HFFc6 (cell line): ENCODE measurements at regions not wholly inside any gene's neighbourhood (a gene's known extent, or its start where the extent isn't known, plus 50 kb on each side); places are given as distances from the start of the nearest gene placed in this dataset.

Source experiments
- DNase-seq: peaks from one replicate; pipeline ENCODE4 v3.0.0-alpha.2; 2018
- H3K27ac Mint-ChIP-seq: 2 replicates; pipeline ENCODE4 v1.8.0; 2020; ENCODE audit warnings: mild to moderate bottlenecking, mixed read lengths
- H3K27me3 Mint-ChIP-seq: 2 replicates; pipeline ENCODE4 v1.8.0; 2021; ENCODE audit warnings: mild to moderate bottlenecking, moderate library complexity, mixed read lengths; ENCODE audit not compliant: insufficient read depth
- H3K36me3 Mint-ChIP-seq: 2 replicates; pipeline ENCODE4 v1.8.0; 2021; ENCODE audit warnings: low read depth, mixed read lengths
- H3K4me1 Mint-ChIP-seq: 2 replicates; pipeline ENCODE4 v1.8.0; 2020; ENCODE audit warnings: low read depth, mixed read lengths
- H3K4me3 Mint-ChIP-seq: 2 replicates; pipeline ENCODE4 v1.8.0; 2020; ENCODE audit warnings: mild to moderate bottlenecking, moderate library complexity, mixed read lengths
- H3K9me3 Mint-ChIP-seq: 2 replicates; pipeline ENCODE4 v1.8.0; 2020; ENCODE audit warnings: mild to moderate bottlenecking, mixed read lengths
- TF ChIP-seq, protein P1 (sequence below): fragments of 200-600 bp; sonication (generic); IDR thresholded peaks from 2 replicates; pipeline ENCODE4 v1.5.0; 2021; ENCODE audit warnings: antibody characterized with exemption, mild to moderate bottlenecking

DNA sequence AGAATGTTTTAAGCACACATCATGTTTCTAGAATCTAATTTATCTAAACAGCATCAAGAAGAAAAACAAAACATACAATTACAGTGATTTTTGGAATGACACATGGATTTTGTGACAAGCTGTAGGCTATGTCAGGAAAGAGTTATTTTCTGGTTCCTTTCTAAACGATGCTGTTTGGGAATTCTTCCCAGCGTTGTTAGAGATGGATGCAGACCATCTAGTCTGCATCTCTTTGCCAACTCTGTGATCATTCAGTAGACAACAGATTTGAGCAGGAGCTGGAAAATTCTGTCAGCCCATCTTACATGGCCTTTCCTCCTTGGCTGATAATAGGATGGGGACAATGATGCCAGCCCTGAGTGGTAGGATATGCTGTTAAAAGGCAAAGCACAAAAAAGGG, 295.7 kb upstream of the TRPC7 start:
- Mint-ChIP-seq H3K27me3 (no peaks in the 10 kb centered on the region; the same call in 1 of the 2 replicates), H3K36me3 (no peaks in the 10 kb centered on the region), H3K4me1 (peaks cover 18% of the 10 kb centered on the region), H3K4me3 (no peak overlapping the region), H3K27ac (no peak overlapping the region), H3K9me3 (no peaks in the 10 kb centered on the region)
- DNase-seq = no peak
- TF ChIP-seq, protein P1, sequence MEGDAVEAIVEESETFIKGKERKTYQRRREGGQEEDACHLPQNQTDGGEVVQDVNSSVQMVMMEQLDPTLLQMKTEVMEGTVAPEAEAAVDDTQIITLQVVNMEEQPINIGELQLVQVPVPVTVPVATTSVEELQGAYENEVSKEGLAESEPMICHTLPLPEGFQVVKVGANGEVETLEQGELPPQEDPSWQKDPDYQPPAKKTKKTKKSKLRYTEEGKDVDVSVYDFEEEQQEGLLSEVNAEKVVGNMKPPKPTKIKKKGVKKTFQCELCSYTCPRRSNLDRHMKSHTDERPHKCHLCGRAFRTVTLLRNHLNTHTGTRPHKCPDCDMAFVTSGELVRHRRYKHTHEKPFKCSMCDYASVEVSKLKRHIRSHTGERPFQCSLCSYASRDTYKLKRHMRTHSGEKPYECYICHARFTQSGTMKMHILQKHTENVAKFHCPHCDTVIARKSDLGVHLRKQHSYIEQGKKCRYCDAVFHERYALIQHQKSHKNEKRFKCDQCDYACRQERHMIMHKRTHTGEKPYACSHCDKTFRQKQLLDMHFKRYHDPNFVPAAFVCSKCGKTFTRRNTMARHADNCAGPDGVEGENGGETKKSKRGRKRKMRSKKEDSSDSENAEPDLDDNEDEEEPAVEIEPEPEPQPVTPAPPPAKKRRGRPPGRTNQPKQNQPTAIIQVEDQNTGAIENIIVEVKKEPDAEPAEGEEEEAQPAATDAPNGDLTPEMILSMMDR = no peak

DNA sequence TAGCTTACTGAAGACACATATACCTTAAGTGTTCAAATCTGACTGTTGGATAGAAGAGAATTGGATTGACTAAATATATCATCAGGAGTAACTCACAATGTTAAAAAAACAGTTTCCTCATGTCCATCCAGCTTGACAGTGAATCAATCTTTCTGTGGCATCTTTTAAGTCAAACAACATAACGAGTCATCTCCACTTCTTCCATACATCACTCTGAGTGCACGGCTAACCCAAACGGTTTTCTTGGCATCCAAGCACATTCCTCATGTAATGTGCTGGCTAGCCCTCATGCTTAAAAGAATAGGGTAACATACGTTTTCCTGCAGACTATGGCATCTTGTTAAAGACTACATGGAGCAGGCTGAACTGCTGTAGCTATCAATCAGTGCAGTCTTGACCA, 291.5 kb upstream of the TRPC7 start:
- H3K9me3 Mint-ChIP-seq = no peaks in the 10 kb centered on the region
- TF ChIP-seq, protein P1 = no peak
- peak; percentile 26 for DNase-seq
- no peaks in the 10 kb centered on the region for H3K36me3 Mint-ChIP-seq
- no peak overlapping the region for H3K4me3 Mint-ChIP-seq
- peaks cover 36% of the 10 kb centered on the region for H3K4me1 Mint-ChIP-seq
- no peak overlapping the region for H3K27ac Mint-ChIP-seq
- no peaks in the 10 kb centered on the region; the same call in 1 of the 2 replicates for H3K27me3 Mint-ChIP-seq

DNA sequence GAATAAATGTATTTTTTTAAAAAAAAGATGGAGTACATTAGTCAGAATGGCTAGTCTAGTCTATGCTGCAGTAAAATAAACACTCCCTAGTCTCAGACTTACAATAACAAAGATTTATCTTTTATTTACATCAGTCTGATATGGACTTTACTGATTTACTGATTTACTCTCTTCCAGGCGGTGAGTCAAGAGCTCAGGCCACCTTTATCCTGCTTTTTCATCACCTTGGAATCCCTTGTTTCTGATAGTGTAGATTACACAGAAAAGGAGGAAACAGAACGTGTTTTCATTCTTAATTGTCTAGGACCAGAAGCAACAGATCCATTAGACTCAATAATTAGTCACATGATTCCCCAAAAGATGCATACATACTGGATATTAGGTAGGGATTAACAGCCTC, 290.1 kb upstream of the TRPC7 start:
- H3K4me3 Mint-ChIP-seq = no peak overlapping the region
- H3K4me1 Mint-ChIP-seq = peaks cover 30% of the 10 kb centered on the region
- peak; percentile 75 for DNase-seq
- no peaks in the 10 kb centered on the region for H3K9me3 Mint-ChIP-seq
- H3K27me3 Mint-ChIP-seq = no peaks in the 10 kb centered on the region; the same call in 1 of the 2 replicates
- H3K36me3 Mint-ChIP-seq = no peaks in the 10 kb centered on the region
- no peak overlapping the region for H3K27ac Mint-ChIP-seq
- TF ChIP-seq, protein P1 = no peak

- TF ChIP-seq, protein P1 = no peak
Observed at GRCh38 chr5:136646915-136647314, 281.6 kb upstream of the TRPC7 start.

GRCh38 chr5:136642976-136643375, 277.6 kb upstream of the TRPC7 start:
- no peak overlapping the region for H3K4me3 Mint-ChIP-seq
- H3K4me1 Mint-ChIP-seq = no peaks in the 10 kb centered on the region
- DNase-seq = no peak
- no peaks in the 10 kb centered on the region for H3K9me3 Mint-ChIP-seq
- no peaks in the 10 kb centered on the region; the same call in none of the 2 replicates for H3K27me3 Mint-ChIP-seq
- TF ChIP-seq, protein P1 = no peak
- no peak overlapping the region for H3K27ac Mint-ChIP-seq
- H3K36me3 Mint-ChIP-seq = no peaks in the 10 kb centered on the region

More at GRCh38 chr5:136646915-136647314, 281.6 kb upstream of the TRPC7 start:
- no peak for DNase-seq
- no peak overlapping the region for H3K4me3 Mint-ChIP-seq
- no peak overlapping the region for H3K27ac Mint-ChIP-seq
- no peaks in the 10 kb centered on the region for H3K4me1 Mint-ChIP-seq
- no peaks in the 10 kb centered on the region for H3K9me3 Mint-ChIP-seq
- H3K27me3 Mint-ChIP-seq = no peaks in the 10 kb centered on the region
- H3K36me3 Mint-ChIP-seq = no peaks in the 10 kb centered on the region

- Mint-ChIP-seq H3K27me3 (no peaks in the 10 kb centered on the region; the same call in none of the 2 replicates), H3K9me3 (no peaks in the 10 kb centered on the region), H3K4me1 (no peaks in the 10 kb centered on the region), H3K4me3 (no peak overlapping the region), H3K36me3 (no peaks in the 10 kb centered on the region), H3K27ac (no peak overlapping the region)
- no peak for DNase-seq
- TF ChIP-seq, protein P1 = no peak
Observed at GRCh38 chr5:136639616-136640015, 274.3 kb upstream of the TRPC7 start.
